HG03354 (cell line): ENCODE measurements at regions not wholly inside any gene's neighbourhood (a gene's known extent, or its start where the extent isn't known, plus 50 kb on each side); places are given as distances from the start of the nearest gene placed in this dataset.

ENCODE experiments used
- ATAC-seq: cut with Tn5 transposase; IDR thresholded peaks from one replicate; pipeline ENCODE4 v1.9.1; 2021; ENCODE audit warnings: mild to moderate bottlenecking; ENCODE audit not compliant: unreplicated experiment, poor library complexity, severe bottlenecking

DNA sequence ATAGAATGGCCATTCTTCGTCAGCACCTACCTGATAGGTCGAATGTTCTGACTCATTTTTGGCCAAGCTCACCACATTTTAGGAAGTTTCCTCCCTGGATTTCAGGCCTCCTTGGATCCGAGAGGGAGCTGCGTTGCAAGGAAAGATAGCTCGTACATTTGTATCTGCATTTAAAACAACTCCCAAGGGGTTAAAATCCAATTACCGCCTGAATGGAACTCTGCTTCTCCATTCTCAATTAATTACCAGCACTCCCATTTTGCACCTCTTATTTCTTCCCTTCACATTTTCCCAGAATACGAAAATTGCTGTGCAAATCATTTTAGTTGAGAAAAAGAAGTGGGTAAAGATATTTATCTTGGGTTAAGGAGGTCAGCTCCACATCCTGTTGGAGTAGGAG lies 610.7 kb downstream of the NPHP4 start:
- ATAC-seq, result no peak

- no peak for ATAC-seq
Observed at GRCh38 chr1:5379176-5379759, 613.0 kb downstream of the NPHP4 start.

- ATAC-seq, result no peak
Observed at GRCh38 chr1:5376538-5377247, 615.5 kb downstream of the NPHP4 start.

DNA sequence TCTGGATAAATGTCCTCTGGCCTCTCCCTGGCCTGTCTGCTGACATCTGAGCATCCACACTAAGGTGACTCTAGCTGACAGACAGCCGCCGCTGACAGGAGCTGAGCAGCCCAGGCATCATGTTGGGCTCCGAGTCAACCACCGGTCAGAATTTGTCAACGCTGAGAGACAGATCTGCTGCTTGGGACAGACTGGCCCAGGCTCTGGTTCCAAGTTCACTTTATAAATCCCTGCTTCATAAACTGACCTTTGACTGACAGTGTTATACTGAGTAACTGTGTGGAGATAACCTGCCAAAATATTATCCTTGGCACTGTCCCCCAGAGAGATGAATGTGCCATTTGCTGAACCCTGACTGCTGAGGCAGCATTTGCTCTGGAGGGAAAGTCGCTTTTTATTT lies 616.7 kb downstream of the NPHP4 start:
- ATAC-seq, result no peak

DNA sequence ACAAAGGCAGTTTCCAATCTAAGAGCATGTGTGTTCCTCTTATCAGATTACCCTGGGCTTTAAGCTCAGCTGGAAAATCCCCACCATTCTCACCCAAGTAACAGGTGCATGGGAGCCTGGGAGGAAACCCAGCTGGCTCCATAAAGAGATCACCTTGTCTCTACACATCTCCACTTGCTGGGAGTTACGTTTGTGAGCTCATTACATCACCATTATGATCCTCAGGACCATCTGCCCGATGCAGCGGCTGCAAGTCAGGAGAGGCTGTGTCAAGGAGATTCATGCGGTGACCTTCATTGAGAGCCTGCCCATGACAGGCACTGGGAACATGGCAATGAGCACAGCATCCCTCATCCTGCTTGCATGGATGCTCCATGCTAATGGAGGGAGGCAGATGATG lies 618.0 kb downstream of the NPHP4 start:
- ATAC-seq, result no peak

- no peak for ATAC-seq
Observed at GRCh38 chr1:5373281-5373680, 618.9 kb downstream of the NPHP4 start.

DNA sequence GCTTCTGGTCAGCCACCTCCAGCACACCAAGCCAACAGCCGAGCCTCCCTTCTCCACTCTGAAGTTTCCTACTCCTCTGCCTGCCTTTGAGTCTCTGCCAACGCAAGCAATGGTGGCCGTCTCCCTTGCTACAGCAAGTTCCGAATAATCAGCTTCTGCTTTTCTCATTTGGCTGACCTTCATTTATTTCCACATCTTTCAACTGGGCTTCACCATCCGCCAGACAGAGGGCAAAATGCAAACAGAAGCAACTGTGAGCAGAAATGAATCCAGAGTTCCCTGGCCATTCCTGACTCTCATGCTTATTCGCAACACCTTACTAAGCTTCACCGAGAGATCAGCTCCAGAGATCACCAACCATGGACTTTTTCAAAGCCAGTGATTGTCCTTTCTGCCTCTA lies 621.0 kb downstream of the NPHP4 start:
- ATAC-seq, result no peak

- ATAC-seq, result no peak
Observed at GRCh38 chr1:5370311-5370710, 621.9 kb downstream of the NPHP4 start.

- no peak for ATAC-seq
Observed at GRCh38 chr1:5369223-5369622, 623.0 kb downstream of the NPHP4 start.

DNA sequence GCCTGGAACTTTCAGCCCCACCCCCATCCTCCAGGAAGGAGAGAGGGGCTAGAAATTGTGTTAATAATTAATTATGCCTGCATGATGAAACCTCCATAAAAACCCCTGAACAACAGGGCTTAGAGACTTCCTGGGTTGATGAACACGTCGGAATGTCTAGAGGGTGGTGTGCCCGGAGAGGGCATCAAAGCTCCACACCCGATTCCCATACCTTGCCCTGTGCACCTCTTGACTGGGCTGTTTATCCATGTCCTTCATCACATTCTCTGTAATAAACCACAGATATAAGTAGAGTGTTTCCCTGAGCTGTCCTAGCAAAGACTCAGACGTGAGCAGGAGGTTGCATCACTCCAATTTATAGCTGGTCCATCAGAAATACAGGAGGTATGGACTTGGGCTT lies 624.0 kb downstream of the NPHP4 start:
- ATAC-seq, result no peak

- ATAC-seq, result no peak
Observed at GRCh38 chr1:5367306-5367705, 624.9 kb downstream of the NPHP4 start.

- ATAC-seq, result no peak
Observed at GRCh38 chr1:5365751-5366150, 626.5 kb downstream of the NPHP4 start.

- no peak for ATAC-seq
Observed at GRCh38 chr1:5364591-5364990, 627.6 kb downstream of the NPHP4 start.

- no peak for ATAC-seq
Observed at GRCh38 chr1:5354681-5355080, 637.5 kb downstream of the NPHP4 start.

DNA sequence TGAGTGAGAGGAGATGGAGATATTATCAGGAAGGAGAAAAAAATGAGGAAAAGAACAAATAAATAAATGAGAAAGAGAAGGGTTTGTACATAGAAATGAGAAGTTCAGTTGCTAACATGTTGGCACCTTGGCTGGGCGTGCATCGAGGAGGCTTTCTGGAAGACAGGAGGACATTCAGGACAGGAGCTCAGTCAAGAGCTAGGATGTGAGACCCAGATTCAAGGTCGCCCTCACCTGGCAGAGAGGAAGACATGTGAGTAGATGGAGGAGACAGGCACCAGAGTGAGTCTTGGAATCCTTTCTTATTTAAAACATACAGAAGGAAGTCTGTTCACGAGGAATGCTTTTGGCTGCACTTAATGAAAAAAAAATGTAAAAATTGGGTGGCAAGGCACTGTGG lies 640.9 kb downstream of the NPHP4 start:
- ATAC-seq, result no peak

DNA sequence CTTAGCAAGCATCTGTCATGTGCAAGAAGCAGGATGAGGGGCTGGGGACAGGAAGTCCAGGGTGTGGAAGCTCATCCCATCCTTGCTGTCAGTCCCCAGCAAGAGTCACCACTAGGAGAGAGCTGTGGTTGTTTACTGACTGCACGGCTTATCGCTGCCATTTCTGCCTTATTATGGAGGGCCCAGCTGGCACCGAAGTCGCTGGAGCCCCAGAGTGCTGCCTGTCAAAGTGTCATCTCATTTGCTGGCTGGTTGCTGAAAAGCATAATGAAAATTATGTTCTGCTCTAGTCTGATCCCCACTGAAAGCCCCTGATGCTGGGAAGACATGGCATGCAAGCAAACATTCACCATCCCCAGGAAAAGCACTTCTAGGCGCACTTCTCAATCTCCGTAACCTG lies 642.7 kb downstream of the NPHP4 start:
- ATAC-seq, result no peak

- no peak for ATAC-seq
Observed at GRCh38 chr1:5348732-5349465, 643.3 kb downstream of the NPHP4 start.

DNA sequence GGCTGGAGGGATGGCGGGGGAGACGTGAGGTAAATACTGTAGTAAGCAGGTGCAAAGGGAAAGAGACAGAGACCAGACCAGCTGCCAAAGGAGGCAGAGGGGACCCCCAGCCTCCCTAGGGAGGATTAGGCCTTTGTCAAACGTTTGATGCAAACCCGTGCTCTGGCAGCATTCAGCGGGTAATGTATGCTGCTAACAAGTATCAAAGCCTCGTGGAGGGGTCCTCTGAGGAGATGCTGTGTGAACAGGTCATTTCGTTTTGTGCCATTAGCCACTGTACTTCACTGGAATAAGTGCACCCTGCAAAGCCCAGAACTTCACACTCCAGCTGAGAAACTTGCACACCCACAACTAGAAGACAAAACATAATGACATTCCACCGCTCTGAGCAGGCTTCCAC lies 644.5 kb downstream of the NPHP4 start:
- no peak for ATAC-seq

DNA sequence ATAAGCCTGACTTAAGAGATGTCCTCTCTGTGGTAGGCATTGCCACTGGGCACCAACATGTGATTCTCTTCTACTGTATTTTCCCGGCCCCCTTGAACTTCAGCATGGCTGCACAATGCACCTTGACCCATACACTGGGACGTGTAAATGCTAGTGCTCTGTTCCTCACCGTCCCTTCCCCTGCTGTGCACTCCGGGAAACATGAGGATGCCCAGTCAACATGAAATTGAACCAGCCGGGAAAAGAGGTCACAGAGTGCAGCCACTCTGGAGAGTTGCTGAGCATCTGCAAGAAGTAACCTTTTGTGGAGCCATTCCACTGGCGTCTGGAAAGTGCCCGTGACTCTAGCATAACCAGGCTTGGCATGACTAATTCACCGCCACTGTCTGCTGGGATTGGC lies 646.7 kb downstream of the NPHP4 start:
- no peak for ATAC-seq

DNA sequence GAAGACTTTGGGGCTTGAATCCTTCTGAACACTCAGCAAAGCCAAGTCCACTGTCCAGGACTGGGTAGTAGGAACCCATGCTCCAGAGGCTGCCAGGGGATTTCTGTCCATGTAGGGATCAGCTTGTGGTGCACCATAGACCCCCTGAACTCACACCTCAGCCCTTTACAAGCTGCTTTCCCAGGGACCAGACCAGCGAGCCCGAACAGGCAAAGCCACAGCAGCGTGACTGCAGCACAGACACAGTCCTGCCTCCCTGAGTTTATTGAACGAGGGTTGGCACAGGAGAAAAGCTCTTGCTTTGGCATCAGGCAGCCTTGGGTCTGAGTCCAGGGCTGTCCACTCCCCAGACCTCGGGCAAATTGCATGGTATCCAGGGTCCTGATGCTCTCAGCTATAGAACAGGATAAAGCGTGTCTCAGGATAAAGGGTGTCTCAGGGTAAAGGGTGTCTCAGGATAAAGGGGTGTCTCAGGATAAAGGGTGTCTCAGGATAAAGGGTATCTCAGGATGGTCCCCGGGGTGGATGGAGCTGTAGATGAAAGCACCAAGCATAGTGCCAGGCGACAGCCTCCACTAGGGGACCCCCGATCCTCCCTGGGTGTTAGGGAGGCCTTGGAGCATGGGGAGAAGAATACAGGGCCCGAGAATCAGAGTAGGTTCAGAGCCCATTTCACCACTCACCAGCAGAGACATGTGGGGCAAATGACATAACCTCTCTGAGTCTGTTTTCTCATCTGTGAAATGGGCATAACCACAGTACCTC lies 648.8 kb downstream of the NPHP4 start:
- ATAC-seq, result no peak
